ENCODE measurements at regions not wholly inside any gene's neighbourhood (a gene's known extent, or its start where the extent isn't known, plus 50 kb on each side); places are given as distances from the start of the nearest gene placed in this dataset.

DNA sequence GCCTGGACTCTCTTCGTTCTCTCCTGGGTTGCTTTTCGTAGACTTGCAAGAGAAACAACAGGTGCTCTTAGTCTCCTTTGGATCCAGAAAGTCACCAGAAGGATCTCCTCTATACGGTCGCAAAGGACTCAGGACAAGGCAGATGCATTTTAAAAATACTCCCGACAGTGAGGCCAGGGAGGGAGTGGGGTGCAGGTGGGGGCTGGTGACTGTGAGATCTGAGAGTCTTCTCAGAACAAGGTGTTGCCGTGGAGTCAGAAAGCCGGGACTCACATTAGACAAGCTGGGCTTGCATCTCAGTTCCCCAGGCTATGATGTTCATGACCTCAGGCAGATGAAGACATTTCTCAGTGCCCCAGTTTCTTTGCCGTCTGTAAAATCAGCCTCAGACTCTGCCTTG, 507.2 kb downstream of the TCERG1L start:
- DNase-seq: no peak

DNA sequence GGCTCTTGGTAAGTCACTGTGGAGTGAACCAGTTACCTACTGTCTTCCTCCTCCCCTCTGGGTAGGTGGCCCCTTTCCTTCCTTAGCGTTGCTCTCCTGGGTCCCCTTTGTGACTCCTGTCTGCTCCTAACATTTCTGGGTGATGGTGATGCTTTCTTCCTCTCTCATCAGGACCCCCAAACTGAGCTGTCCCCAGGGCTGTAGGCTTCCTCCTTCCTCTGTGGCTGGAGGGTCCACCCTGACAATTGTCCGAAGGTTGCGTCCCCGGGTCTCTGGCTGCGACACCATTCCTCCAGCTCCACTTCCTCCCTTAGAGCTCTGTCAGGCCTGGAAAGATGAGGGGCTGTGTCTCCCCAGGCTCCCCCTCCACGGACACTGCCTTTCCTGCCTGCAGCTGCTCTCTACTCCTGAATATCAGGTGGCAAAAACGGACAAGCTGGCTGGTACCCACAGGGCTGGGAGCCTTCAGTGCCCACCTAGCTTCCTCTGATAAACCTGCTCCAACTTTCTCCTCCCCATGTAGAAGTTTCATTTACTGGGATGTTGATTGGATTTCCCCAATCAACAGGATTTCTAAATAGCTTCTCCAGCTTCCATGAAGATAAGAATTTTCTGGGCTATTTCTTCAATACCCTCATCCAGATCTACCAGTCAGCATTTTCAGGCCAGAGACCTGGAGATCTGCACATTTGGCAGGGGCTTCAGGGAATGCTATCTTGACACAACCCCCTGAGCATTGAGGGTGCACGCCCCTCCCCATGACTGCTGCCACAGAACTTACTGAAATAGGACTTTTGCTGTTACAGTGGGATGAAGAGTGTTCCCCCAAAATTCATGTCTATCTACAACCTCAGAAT, 506.5 kb downstream of the TCERG1L start:
- DNase-seq: no peak

DNA sequence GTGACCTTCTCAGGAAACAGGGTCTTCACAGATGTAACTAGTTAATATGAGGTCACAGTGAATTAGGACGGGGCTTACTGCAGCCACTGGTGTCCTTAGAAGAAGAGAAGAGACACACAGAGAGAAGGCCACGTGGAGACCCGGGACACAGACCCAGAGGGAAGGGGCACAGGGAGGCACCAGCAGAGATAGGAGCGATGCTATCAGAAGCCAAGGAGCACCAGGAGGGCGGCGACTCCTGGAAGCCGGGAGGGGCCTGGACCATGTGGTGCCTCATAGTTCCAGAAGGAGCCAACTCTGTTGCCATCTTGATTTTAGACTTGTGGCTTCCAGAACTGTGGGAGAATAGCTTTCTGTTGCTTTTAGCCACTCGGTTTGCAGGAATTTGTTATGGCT, 505.9 kb downstream of the TCERG1L start:
- DNase-seq: no peak

DNA sequence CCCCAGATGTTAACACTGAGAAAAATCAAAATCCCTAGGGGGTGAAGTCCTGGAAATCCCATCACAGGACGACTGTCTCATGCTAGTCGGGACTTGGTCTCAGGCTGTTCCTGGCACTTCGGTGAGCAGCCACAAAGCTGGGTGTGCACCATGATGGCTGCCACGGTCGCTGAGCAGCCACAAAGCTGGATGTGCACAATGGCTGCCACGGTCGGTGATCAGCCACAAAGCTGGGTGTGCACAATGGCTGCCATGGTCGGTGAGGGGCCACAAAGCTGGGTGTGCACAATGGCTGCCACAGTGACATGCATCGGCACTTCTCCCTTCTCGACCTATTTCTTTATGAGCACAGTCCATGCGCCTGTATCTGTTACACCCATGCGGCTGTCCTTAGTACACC, 505.1 kb downstream of the TCERG1L start:
- no peak for DNase-seq

DNA sequence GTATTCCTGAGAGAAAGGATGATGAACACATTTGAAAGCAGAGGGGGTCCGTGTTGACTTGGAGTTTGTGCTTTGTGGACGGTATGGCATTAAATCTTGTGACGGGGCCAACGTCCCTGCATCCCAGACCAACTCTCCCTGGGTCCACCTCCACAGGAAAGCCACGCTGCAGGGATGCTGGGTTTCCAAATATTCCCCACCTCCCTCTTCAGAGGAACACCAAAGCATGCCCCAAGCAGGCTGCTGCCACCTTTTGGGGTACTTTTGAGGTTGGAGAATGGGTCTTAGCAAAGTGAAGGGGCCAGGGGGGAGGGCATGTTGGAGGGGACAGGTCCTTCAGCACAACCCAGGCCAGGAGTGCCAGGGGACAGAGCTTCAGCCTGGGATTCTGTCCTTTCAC, 504.4 kb downstream of the TCERG1L start:
- no peak for DNase-seq

DNA sequence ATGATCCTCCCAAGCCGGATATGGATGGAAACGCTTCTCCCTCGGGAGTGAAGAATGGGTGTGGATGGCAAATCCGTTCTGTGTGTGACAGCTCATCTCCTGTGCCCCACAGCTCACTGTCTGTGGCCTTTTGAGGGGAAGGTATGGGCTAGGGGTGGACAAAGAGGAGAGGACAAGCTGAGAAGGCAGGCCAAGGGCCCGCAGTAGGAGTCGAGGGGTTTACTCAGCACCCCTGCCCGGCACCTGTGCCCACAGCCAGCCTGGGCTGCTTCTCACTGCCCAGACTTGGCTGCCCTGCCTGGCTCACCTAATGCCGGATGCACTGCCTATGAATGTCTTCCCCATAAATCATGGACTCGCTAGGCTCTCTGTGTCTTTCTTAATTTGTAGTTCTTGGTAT, 503.8 kb downstream of the TCERG1L start:
- DNase-seq: no peak

DNA sequence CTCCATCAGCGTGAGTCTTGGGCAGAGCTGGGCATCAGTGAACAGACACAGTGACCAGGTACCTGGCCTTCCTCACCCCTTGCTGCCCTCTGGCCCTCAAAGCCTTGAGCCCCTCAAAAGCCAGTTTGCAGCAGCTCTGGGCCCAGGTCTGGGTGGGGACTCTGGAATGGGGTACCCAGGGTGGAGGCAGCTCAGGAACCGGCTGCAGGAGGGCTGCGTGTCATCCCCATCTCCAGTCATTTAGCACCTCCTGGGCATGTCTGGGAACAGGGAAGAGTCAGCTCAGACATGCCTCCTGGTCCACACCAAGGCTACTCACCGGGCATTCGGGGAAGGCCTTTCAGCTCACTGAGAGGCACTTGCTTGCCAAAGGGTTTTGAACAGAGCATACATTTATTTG, 503.3 kb downstream of the TCERG1L start:
- no peak for DNase-seq

DNA sequence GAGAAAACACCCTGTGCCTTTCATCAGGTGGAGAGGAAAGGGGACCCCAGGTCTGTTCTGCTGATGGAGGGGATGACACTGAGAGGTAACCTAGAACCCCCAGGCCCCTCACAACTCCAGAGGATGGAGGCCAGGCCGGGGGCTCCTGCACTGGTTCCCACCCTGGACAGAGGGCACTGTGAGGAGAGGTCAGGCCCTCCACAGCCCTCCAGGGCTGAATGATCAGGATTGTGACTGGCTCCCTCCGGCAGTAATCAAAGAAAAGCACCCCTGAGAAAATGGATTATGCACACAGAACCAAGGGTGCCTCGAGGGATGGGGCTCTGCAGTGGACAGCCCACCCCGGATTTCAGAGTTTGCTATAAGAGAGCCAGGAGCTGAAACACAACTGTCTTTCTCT, 502.8 kb downstream of the TCERG1L start:
- no peak for DNase-seq

DNA sequence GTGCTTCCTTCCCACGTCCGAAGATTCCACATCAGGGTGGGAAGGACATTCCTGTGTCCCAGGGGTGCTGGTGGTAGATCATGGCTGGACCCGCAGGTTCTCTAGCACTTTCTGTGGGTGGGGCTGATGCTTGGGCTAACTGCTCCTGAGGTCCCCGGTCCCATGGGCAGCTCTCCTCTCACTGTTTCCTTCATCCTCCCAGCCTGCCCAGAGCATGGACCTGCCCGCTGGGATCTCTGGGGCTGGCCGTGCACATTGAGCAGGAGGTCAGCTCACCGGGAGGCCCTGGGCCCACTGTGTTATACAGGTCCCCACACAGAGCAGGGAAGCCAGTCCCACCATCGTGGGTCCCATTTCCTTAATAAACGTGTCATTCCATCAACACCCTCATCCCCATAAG, 502.3 kb downstream of the TCERG1L start:
- no peak for DNase-seq

DNA sequence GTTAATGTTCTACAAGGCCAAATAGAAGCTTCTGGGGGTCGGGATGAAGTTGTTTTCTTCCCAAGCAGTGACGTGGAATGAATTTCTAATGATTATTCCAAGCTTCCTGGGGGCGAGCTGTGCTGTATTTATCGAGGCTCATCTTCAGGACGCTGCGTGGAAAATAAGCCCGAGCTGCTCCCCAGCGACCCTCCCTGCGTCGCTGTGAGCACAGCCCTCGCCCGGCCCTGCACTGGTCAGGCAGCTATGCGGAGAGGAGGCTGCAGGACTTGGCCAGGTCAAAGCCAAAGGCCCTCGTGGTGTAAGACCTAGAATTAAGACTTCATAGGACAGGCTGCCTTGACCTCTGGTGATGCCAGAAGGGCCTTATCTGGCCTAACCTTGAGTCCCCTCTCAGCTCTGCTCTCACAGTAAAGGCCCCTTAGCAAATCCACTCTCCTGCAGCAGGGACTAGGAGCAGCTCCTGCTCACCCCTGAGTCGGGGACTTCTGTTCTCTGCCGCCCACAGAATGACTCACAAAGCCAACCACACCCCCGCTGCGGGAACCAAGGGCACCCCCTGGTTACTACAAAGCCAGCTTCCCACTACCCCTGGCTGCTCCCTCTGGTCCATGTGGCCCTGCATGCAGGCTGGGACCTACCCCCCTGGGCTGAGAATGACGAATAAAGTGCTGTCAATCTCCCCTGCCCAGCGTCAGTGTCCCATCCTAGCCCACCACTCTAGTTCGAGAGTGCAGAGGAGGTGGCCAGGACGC, 501.6 kb downstream of the TCERG1L start:
- DNase-seq: no peak

DNA sequence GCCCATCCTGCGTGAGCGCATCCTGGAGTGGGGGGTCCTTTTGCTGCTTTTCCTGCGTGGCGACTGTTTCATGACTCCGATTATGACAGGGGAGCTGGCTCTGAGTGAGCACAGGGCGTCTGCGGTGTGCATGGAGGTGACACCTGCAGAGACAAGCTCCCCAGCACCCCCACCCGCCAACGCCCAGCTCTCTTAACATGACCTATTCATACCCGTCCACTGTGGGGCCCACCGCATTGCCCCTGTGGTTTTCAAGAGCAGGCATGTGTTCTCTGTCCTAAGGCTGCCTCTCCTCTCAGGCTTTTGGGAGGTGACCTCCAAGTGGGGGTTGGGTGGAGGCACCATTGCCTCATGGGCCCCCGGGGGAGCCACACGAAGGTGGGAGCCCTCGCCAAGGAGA, 500.7 kb downstream of the TCERG1L start:
- DNase-seq: no peak

DNA sequence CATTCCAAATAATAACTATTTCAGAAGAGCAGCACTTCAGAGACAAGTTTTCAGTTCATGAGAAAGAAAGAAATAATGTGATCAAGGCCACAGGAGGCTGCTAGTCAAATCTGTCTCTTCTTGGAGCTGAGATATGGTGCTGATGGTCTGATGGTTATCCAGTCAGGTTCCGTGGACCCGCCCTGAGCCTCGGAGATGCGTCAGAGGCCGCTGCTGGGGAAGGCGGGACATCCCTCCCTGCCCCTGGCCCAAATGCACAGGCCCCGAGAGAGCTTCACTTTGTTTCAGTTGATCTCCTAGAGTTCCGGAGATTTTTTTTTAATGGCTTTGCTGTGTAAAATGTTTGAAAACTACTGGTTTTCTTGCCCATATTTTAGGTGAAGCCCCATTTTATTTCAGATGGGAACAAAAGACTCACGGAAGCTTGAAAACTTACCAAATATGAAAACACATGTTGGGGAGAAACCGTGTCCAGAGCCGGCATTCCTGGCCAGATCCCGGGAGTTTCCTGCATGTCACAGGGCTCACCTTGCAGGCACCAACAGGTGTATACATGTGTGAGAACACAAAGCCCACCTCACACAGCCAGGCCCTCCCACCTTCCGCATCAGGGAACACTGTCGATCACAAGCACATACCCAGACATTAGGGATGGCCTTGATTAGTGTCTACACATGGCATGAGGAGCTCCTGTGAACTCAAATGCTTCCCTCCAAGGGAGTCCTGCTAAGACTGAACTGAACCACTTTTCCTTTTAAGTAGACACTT, 499.0 kb downstream of the TCERG1L start:
- DNase-seq: no peak

DNA sequence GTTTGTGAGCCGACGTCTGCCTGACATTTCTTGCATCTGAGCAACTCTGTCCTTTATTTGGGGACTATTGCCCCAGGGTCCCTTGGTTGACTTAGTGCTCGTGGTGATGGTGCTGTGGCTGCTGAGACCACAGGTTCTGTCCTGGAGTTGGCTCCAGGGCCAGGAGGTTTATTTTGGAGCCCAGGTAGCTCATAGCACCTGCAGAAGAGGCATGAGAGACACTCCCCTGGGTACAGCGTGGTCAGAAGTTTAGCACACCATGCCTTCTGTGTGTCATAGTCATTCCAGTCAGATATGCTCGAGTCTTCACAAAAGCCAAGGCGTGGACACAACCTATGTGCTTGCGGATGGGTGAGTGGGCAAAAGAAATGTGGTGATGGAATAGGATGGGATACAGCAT, 496.9 kb downstream of the TCERG1L start:
- no peak for DNase-seq

DNA sequence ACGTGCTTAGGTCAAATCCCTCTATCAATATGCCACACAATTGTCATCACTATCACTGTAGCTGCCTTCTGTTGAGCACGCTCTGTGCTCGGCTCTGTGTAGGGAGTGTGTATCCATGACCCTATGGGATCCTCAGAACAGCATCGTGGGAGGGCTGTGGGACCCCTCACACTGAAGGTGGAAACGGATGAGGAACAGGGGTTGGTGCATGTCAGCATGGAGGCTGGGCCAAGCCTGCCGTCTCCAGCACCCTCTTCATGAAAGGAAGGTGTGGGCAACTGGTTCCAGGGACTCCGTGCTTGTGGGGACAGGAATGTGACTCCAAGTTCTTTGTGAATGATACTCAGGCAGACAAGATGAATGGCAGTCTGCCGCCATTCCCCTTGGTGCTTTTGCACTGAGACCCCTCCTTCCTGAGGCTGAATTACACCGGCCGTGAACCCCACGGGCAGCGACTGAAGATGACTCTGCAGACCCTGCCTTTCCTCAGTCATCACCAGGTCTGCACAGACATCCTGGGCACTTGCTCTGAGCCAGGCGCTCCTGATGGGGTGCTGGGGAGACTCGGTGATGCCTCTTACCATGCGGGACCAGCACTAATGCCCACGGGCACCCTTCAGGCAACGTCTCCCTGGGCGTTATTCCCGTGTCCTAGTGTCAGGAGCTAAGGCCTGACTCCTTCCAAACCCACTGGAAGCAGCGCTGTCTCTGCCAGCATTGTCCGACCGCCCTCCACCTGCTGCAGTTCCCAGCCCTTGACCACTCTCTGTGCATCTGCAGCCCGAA, 495.2 kb downstream of the TCERG1L start:
- no peak for DNase-seq

DNA sequence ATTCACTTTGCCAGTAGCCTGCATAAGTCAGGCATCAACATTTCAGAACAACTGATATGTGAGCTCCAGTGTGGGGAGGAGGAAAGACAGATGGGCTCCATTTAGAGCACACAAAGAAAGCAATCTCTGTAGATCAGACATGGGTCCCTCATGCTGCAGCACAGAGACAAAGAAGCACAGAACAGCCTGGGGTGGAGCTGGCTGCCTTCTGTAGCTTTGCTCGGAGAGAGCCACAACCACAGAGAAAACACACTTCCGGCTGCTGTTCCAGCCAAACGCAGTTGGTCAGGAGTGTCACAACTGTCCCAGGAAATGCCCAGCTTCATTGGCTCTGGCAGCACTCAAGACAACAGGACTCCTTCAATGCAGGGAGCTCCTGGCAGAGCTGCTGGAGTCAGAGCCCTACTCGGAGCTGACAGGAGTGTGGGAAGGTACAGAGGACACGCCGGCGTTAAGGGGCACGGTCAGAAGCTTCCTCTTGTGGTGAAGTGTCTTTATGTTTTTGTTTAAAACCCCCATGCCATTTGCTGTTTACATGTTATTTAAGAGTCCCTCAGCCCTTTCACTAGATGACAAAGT, 494.4 kb downstream of the TCERG1L start:
- DNase-seq: no peak

DNA sequence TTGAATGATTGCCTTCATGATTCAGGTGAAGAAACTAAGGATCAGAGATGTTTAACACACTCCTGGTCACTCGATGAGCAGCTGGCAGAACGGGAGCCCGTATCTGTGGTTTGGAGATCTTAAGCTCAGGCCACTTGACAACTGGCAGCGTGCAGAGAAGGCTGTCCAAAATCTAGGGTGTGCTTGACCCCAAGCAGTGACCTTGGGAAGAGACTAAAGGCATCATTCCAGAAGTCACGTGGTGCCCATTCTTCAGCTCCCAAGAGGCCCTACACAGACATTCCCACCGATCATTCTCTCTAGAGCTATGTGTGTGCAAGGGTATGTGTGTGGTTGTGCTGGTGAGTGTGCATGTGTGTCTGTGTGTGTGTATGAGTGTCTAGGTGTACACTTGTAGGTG, 493.8 kb downstream of the TCERG1L start:
- no peak for DNase-seq

DNA sequence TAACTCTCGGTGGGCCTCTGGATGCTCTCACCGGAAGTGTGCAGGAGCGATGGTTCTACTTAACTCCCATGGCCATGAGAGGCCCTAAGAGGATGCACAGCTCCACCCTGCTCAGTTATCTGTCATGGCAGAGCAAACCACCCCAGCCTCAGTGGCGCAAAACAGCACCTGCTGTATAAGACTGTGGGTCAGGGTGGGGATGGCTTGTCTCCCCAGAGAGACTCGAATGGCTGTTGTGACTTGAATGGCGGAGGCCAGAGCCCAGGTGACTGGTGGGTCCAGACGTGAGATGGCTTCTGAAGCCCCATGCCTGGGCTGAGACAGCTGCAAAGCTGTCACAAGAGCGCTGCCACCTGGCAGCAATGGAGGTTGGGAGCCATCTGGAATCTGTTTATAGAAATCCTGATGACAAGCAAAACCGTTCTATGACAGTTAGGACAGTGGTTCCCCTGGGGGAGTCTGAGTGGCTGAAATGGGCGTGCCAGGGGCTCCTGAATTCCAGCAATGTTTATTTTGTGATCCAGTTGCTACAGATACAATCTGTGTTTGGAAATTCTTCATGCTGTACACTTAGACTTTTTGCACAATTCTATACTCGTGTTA, 490.5 kb downstream of the TCERG1L start:
- DNase-seq: no peak

DNA sequence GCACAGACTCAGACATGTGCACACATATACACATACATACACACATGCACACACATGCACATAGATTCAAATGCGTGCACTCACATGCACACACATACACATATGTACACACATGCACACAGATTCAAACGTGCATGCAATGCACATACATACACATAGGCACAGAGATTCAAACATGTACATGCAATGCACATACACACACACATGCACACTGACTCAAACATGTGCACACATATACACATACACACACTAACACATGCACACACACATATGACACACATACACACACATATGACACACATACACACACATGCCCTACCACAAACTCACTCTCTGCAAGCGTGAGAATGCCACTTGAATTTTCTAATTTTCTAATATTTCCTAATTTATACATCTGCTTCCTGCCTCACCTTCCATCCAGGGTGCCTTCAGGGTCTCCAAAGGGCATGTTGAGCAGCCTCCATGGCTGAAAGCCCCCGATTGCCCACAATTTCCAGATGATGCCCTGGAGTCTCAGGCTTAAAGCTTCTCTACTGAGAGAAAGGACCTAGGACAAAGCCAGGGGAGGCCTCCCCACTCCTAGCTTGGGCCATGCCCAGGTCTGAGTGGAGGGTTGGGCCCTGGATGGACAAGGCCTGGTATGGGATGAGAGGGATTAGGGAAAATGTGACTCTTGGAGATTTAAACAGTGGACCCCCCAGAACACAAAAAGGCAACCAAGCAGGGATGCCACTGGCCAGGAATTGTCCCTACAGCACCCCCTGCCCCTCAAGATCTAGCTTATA, 487.1 kb downstream of the TCERG1L start:
- DNase-seq: no peak

DNA sequence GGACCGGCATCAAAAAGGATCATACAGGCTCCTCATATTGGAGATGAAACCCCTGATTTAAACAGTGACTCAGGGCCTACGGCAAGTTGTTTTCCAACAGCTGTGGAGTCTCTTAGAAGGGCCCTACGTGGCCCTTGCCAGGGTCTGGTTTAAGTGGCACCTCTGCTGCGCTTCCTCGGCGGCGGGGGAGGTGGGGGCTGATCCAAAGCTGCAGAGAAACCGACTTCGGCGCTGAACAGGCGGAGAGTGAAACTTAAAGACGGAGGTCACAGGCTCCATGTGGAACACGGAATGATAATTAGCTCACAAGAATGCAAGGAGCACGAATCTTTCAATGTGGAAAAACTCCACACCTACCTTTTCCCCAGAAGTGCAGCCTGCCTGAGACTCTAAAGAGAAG, 477.9 kb downstream of the TCERG1L start:
- no peak for DNase-seq

DNA sequence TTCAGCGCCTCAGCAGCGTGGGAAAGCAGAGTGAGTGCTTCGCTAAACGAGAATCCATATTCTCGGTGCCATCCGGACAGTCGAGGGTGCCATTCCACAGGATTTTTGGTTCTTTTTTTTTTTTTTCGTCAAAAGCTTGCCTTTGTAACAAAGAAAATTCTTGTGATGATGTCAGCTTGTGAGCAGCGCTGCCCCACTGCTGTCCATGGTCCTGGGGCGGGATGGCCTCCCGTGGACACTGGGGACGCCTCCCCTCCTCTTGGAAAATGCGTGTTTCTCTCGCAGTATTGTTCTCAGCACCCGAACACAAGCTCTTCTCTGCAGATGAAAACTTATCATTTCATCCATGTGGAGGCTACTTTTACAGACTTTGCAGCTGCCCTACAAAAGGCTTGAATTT, 477.4 kb downstream of the TCERG1L start:
- no peak for DNase-seq

DNA sequence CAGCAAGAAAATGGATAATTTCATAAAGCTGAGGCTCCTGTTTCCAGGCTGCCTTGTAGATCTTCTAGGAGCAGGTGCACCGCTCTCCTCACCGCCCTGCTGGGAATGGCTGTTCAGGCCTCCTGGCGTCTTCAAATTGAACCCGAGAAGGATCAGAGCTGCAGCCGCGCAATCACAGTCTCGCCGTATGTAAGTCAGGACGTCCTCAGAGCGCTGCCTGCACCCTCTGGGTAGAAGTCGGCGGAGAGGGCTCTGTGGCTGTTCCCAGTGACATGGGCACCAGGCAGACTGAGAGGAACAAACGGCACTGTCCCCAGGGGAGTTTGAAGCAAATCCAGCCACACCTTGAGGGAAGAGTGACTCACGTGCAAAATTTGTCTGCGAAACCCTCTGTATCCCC, 476.9 kb downstream of the TCERG1L start:
- DNase-seq: no peak
